Neuronal stem cell (in vitro differentiated cells): ENCODE measurements at regions not wholly inside any gene's neighbourhood (a gene's known extent, or its start where the extent isn't known, plus 50 kb on each side); places are given as distances from the start of the nearest gene placed in this dataset.

Source experiments
- DNase-seq: peaks from one replicate; pipeline ENCODE4 v3.0.0-alpha.2; 2013; ENCODE audit warnings: low spot score
- H2AFZ ChIP-seq: one replicate; pipeline ENCODE4 v1.6.1; 2013; ENCODE audit warnings: mild to moderate bottlenecking, low read length, inconsistent platforms
- H2AK5ac ChIP-seq: 2 replicates; pipeline ENCODE4 v1.6.1; 2013; ENCODE audit warnings: low read depth, mild to moderate bottlenecking, inconsistent platforms, low read length, moderate library complexity, mixed read lengths
- H2BK120ac ChIP-seq: 2 replicates; pipeline ENCODE4 v1.6.1; 2013; ENCODE audit warnings: low read depth, mild to moderate bottlenecking, inconsistent platforms, low read length, moderate library complexity, mixed read lengths
- H2BK12ac ChIP-seq: one replicate; pipeline ENCODE4 v1.6.1; 2013; ENCODE audit warnings: low read length, inconsistent platforms
- H2BK15ac ChIP-seq: 2 replicates; pipeline ENCODE4 v1.6.1; 2013; ENCODE audit warnings: mild to moderate bottlenecking, low read length, inconsistent platforms, mixed read lengths
- H2BK5ac ChIP-seq: one replicate; pipeline ENCODE4 v1.6.1; 2013; ENCODE audit warnings: inconsistent platforms, mild to moderate bottlenecking, low read length, moderate library complexity
- H3K14ac ChIP-seq: one replicate; pipeline ENCODE4 v1.6.1; 2013; ENCODE audit warnings: low read length, inconsistent platforms
- H3K18ac ChIP-seq: 2 replicates; pipeline ENCODE4 v1.6.1; 2013; ENCODE audit warnings: low read length, inconsistent platforms
- H3K23ac ChIP-seq: 2 replicates; pipeline ENCODE4 v1.6.1; 2013; ENCODE audit warnings: low read depth, mild to moderate bottlenecking, mixed read lengths, low read length, inconsistent platforms; ENCODE audit not compliant: poor library complexity
- H3K27ac ChIP-seq: replicated peaks from 3 replicates; pipeline ENCODE4 v1.5.1; 2013; ENCODE audit warnings: low read length, inconsistent platforms
- H3K27me3 ChIP-seq, 3 experiments: 2 replicates each; pipeline ENCODE4 v1.6.1; 2013; ENCODE audit warnings: low read length in 3 of 3, mild to moderate bottlenecking in 2 of 3, inconsistent platforms in 1 of 3, low read depth in 1 of 3, mixed read lengths in 1 of 3, moderate library complexity in 1 of 3; ENCODE audit not compliant: control insufficient read depth in 3 of 3, insufficient read depth in 3 of 3
- H3K36me3 ChIP-seq, 2 donors: replicated peaks in 1 of 2; 2 replicates each; pipeline ENCODE4 v1.6.1; 2013; ENCODE audit warnings: low read length in 2 of 2; ENCODE audit not compliant: control insufficient read depth in 2 of 2, insufficient read depth in 2 of 2
- H3K4ac ChIP-seq: 2 replicates; pipeline ENCODE4 v1.6.1; 2013; ENCODE audit warnings: inconsistent platforms, mild to moderate bottlenecking, low read length, moderate library complexity
- H3K4me1 ChIP-seq, 2 donors: 1 replicate in 1 of 2; 2 replicates in 1 of 2; pipeline ENCODE4 v1.6.1; 2013; ENCODE audit warnings: low read length in 2 of 2, low read depth in 1 of 2; ENCODE audit not compliant: control insufficient read depth in 2 of 2, insufficient read depth in 1 of 2
- H3K4me2 ChIP-seq: one replicate; pipeline ENCODE4 v1.6.1; 2013; ENCODE audit warnings: mild to moderate bottlenecking, low read length, inconsistent platforms; ENCODE audit not compliant: insufficient read depth, poor library complexity, severe bottlenecking
- H3K4me3 ChIP-seq, 2 donors: 2 replicates each; pipeline ENCODE4 v1.5.1; 2013; ENCODE audit warnings: low read length in 2 of 2, mild to moderate bottlenecking in 2 of 2, inconsistent platforms in 1 of 2, moderate library complexity in 1 of 2
- H3K79me1 ChIP-seq: one replicate; pipeline ENCODE4 v1.6.1; 2013; ENCODE audit warnings: low read depth, mild to moderate bottlenecking, inconsistent platforms, low read length, moderate library complexity
- H3K9ac ChIP-seq: one replicate; pipeline ENCODE4 v1.6.1; 2013; ENCODE audit warnings: mild to moderate bottlenecking, low read depth, low read length, inconsistent platforms; ENCODE audit not compliant: poor library complexity
- H3K9me3 ChIP-seq, 2 donors: replicated peaks in 1 of 2; 2 replicates each; pipeline versions ENCODE3 to v1.6.1; 2013; ENCODE audit warnings: low read length in 2 of 2, mild to moderate bottlenecking in 2 of 2, inconsistent platforms in 1 of 2, low read depth in 1 of 2, mixed read lengths in 1 of 2, moderate library complexity in 1 of 2; ENCODE audit not compliant: control insufficient read depth in 2 of 2, insufficient read depth in 1 of 2
- H4K8ac ChIP-seq: one replicate; pipeline ENCODE4 v1.6.1; 2013; ENCODE audit warnings: low read depth, mild to moderate bottlenecking, inconsistent platforms, low read length, moderate library complexity
- H4K91ac ChIP-seq: one replicate; pipeline ENCODE4 v1.6.1; 2013; ENCODE audit warnings: low read length, low read depth, mild to moderate bottlenecking, inconsistent platforms; ENCODE audit not compliant: poor library complexity
- WGBS, 2 donors: extraction: QIAGEN DNeasy Blood & Tissue Kit; methylation state at CpG; one replicate each; pipeline ENCODE4 v1.1.7; 2013; ENCODE audit warnings: missing lambda C conversion rate in 2 of 2, mixed read lengths in 1 of 2; ENCODE audit not compliant: insufficient read length in 2 of 2, insufficient replicate concordance in 1 of 2; ENCODE audit errors: extremely low coverage in 2 of 2; 5-methylcytosine and 5-hydroxymethylcytosine counted together

- no peak overlapping the region for H3K4me2 ChIP-seq
- no peak overlapping the region for H2BK15ac ChIP-seq
- no peaks in the 10 kb centered on the region for H3K9me3 ChIP-seq
- H3K9ac ChIP-seq = no peak overlapping the region
- H3K4me1 ChIP-seq = peaks cover 0 to 2% of the 10 kb centered on the region in 2 donors
- H3K27me3 ChIP-seq = no peaks in the 10 kb centered on the region
- no peak overlapping the region for H3K14ac ChIP-seq
- H4K8ac ChIP-seq = no peak overlapping the region
- H3K79me1 ChIP-seq = no peaks in the 10 kb centered on the region
- H3K23ac ChIP-seq = no peak overlapping the region
- no peak overlapping the region for H4K91ac ChIP-seq
- H3K36me3 ChIP-seq = no peaks in the 10 kb centered on the region
- H2BK120ac ChIP-seq = no peak overlapping the region
- H3K27ac ChIP-seq = no peak overlapping the region
- DNase-seq = no peak
- no peak overlapping the region for H3K4ac ChIP-seq
- no peak overlapping the region for H2AFZ ChIP-seq
- no peak overlapping the region for H2BK12ac ChIP-seq
- no peak overlapping the region for H3K18ac ChIP-seq
- no peak overlapping the region for H3K4me3 ChIP-seq
- no peak overlapping the region for H2AK5ac ChIP-seq
- no peak overlapping the region for H2BK5ac ChIP-seq
These were observed 219.0 kb downstream of the CRPPA start for GRCh38 chr7:16202303-16202702.

GRCh38 chr7:16200591-16200990 is 220.7 kb downstream of the CRPPA start:
- H3K4me2 ChIP-seq = no peak overlapping the region
- no peak overlapping the region for H2AFZ ChIP-seq
- H3K9ac ChIP-seq = no peak overlapping the region
- no peaks in the 10 kb centered on the region for H3K36me3 ChIP-seq
- H3K79me1 ChIP-seq = no peaks in the 10 kb centered on the region
- no peak overlapping the region for H4K91ac ChIP-seq
- H2BK5ac ChIP-seq = no peak overlapping the region
- no peak overlapping the region for H2BK120ac ChIP-seq
- no peaks in the 10 kb centered on the region for H3K9me3 ChIP-seq
- no peak overlapping the region for H2BK12ac ChIP-seq
- no peaks in the 10 kb centered on the region for H3K27me3 ChIP-seq
- H3K23ac ChIP-seq = no peak overlapping the region
- no peak overlapping the region for H2BK15ac ChIP-seq
- H2AK5ac ChIP-seq = no peak overlapping the region
- H3K4ac ChIP-seq = no peak overlapping the region
- no peak overlapping the region for H3K14ac ChIP-seq
- no peak for DNase-seq
- H3K18ac ChIP-seq = no peak overlapping the region
- no peak overlapping the region for H3K27ac ChIP-seq
- peaks cover 0 to 3% of the 10 kb centered on the region in 2 donors for H3K4me1 ChIP-seq
- no peak overlapping the region for H4K8ac ChIP-seq
- WGBS, 2 donors = no CpG with 5 or more reads among the region's 1 CpG
- no peak overlapping the region for H3K4me3 ChIP-seq

GRCh38 chr7:16193631-16194030 is 227.7 kb downstream of the CRPPA start:
- no peaks in the 10 kb centered on the region for H3K27me3 ChIP-seq
- no peak overlapping the region for H3K18ac ChIP-seq
- no peak overlapping the region for H3K14ac ChIP-seq
- no peak overlapping the region for H4K8ac ChIP-seq
- H3K27ac ChIP-seq = no peak overlapping the region
- H3K4ac ChIP-seq = no peak overlapping the region
- H3K4me3 ChIP-seq = no peak overlapping the region
- H3K36me3 ChIP-seq = no peaks in the 10 kb centered on the region
- peak; percentile 15 for DNase-seq
- H2AFZ ChIP-seq = no peak overlapping the region
- H2BK5ac ChIP-seq = no peak overlapping the region
- no peak overlapping the region for H3K9ac ChIP-seq
- no peak overlapping the region for H3K23ac ChIP-seq
- H3K4me1 ChIP-seq = peaks cover 0 to 7% of the 10 kb centered on the region in 2 donors
- no peak overlapping the region for H2BK15ac ChIP-seq
- H2AK5ac ChIP-seq = no peak overlapping the region
- WGBS, 2 donors = no CpG with 5 or more reads among the region's 4 CpGs
- H2BK12ac ChIP-seq = no peak overlapping the region
- no peak overlapping the region for H3K4me2 ChIP-seq
- no peak overlapping the region for H2BK120ac ChIP-seq
- H3K9me3 ChIP-seq = no peaks in the 10 kb centered on the region
- H4K91ac ChIP-seq = no peak overlapping the region
- H3K79me1 ChIP-seq = no peaks in the 10 kb centered on the region

GRCh38 chr7:16189026-16189715 is 232.2 kb downstream of the CRPPA start:
- Histone ChIP-seq H3K27me3 (no peaks in the 10 kb centered on the region), H2BK120ac (no peak overlapping the region), H3K9ac (no peak overlapping the region), H3K4ac (no peak overlapping the region), H2AK5ac (no peak overlapping the region), H3K14ac (no peak overlapping the region), H2BK12ac (no peak overlapping the region), H4K8ac (no peak overlapping the region), H3K27ac (no peak overlapping the region), H4K91ac (no peak overlapping the region), H2BK5ac (no peak overlapping the region), H3K4me2 (no peak overlapping the region), H3K36me3 (no peaks in the 10 kb centered on the region), H2AFZ (no peak overlapping the region), H3K4me1 (peaks cover 0 to 2% of the 10 kb centered on the region in 2 donors), H3K9me3 (no peaks in the 10 kb centered on the region), H3K79me1 (no peaks in the 10 kb centered on the region), H3K23ac (no peak overlapping the region), H3K18ac (no peak overlapping the region), H2BK15ac (no peak overlapping the region), H3K4me3 (no peak overlapping the region)
- no CpG with 5 or more reads among the region's 2 CpGs for WGBS, 2 donors
- no peak for DNase-seq
